ENCODE measurements at regions not wholly inside any gene's neighbourhood (a gene's known extent, or its start where the extent isn't known, plus 50 kb on each side); places are given as distances from the start of the nearest gene placed in this dataset.

DNA sequence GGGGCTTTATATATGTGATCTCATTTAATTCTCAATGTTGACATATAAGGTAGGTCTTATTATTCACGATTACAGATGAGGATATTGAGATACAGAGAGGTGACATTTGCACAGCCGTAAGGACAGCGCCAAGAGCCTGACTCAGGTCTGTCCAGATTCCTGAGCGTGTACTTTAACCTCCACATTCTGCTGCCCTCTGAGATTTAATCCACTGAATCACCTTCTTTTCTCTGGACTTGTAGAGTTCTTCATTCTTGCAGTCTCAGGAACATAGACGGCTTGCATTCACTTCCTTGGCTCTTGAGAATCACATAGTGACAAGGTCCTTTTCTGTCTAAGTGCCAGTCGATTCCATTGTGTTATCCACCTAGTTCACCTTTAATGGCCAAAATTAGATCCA lies 141.0 kb upstream of the ARHGAP5 start:
- H3K36me3 Mint-ChIP-seq, result peaks cover 5% of the 10 kb centered on the region

GRCh38 chr14:31937730-31938346 lies 139.3 kb upstream of the ARHGAP5 start:
- DNase-seq (ENCODE audit: low spot score in 2 of 2) (peak; percentile 26 to 77), ATAC-seq (peak; percentile 100)
- Mint-ChIP-seq H3K9me3 (no peaks in the 10 kb centered on the region), H3K36me3 (peaks cover 5% of the 10 kb centered on the region), H3K4me3 (no peak overlapping the region), H3K27ac (peak overlapping the region; percentile 24), H3K4me1 (peaks cover 7% of the 10 kb centered on the region)

More for the DNA sequence above, 141.0 kb upstream of the ARHGAP5 start:
- no peak for DNase-seq (ENCODE audit: low spot score in 2 of 2)
- Mint-ChIP-seq H3K4me1 (peaks cover 7% of the 10 kb centered on the region), H3K27ac (no peak overlapping the region), H3K9me3 (no peaks in the 10 kb centered on the region), H3K4me3 (no peak overlapping the region)
- ATAC-seq, result no peak

DNA sequence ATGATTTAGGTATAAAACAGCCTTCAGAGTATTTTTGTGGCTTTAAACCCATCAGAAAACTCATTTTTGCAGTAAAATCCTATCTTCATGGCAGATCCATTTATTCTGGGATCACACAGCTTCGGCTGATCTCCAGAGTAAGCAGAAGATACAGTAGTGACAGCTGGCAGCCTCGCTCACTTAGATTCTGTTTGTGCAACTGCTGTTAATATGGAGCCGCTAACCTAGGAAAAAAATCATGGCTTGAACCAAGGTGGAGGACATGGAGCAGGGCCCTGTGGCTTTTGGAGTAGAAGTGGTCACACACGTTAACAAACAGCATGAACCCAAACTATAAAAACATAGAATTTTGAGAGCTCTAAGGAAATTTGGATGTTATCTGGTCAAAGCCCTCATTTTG lies 137.2 kb upstream of the ARHGAP5 start:
- no peak overlapping the region for H3K4me3 Mint-ChIP-seq
- DNase-seq (ENCODE audit: low spot score in 2 of 2) (no peak), ATAC-seq (no peak)
- peaks cover 16% of the 10 kb centered on the region for H3K4me1 Mint-ChIP-seq
- no peaks in the 10 kb centered on the region for H3K9me3 Mint-ChIP-seq
- peaks cover 5% of the 10 kb centered on the region for H3K36me3 Mint-ChIP-seq
- no peak overlapping the region for H3K27ac Mint-ChIP-seq

DNA sequence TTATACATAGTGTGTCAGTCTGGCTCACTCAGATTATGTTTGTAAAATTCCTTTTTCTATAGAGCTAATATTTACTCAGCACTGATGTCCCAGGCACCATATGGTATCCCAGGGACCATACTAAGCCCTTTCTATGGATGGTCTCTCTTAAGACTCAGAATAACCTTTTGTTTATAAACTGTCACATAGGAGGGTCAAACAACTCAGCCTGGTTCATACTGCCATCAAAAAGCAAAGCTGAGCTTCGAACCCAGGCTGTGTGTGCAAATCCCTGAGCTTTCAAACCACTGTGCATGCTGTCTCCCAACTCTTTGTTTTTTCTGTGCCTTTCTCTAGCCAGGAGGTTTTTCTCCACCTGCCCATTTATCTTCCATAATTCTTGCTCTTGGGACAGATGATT lies 135.6 kb upstream of the ARHGAP5 start:
- Mint-ChIP-seq H3K4me1 (peaks cover 18% of the 10 kb centered on the region), H3K27ac (no peak overlapping the region), H3K9me3 (no peaks in the 10 kb centered on the region), H3K36me3 (peaks cover 5% of the 10 kb centered on the region), H3K4me3 (no peak overlapping the region)
- DNase-seq (ENCODE audit: low spot score in 2 of 2), result no peak
- no peak for ATAC-seq

GRCh38 chr14:31942166-31942841 lies 134.8 kb upstream of the ARHGAP5 start:
- ATAC-seq, result no peak
- peaks cover 5% of the 10 kb centered on the region for H3K36me3 Mint-ChIP-seq
- H3K4me1 Mint-ChIP-seq, result peaks cover 18% of the 10 kb centered on the region
- no peak overlapping the region for H3K27ac Mint-ChIP-seq
- no peak for DNase-seq (ENCODE audit: low spot score in 2 of 2)
- H3K9me3 Mint-ChIP-seq, result no peaks in the 10 kb centered on the region
- H3K4me3 Mint-ChIP-seq, result no peak overlapping the region

DNA sequence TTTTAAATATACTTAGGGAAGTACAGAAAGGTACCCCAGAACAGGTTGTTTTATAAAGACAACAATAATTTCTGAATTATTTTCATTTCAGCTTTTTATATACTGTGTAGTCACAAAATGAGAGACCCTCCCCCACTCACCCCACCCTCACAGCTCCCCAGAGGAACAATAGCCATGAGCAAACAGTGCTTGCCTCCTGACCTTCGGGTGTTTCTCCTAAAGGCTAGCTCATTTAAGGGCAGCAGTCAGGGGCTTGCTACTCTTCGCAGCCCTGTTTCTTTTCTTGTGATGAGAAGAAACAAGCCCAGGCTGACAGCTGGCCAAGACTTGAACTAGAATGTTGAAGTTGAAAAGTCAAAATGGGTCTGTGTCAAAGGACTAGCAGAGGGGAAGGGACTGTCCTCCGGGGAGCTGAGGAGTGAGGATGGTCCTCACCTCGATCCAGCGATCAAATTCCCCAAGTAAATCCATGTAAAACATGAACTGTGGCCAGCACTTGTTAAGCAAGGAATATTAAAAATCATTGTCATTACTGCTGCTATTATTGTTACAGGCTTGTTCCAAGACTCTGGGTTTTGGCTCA lies 133.8 kb upstream of the ARHGAP5 start:
- no peak for DNase-seq (ENCODE audit: low spot score in 2 of 2)
- no peaks in the 10 kb centered on the region for H3K36me3 Mint-ChIP-seq
- no peaks in the 10 kb centered on the region for H3K9me3 Mint-ChIP-seq
- no peak overlapping the region for H3K27ac Mint-ChIP-seq
- H3K4me1 Mint-ChIP-seq, result peaks cover 10% of the 10 kb centered on the region
- H3K4me3 Mint-ChIP-seq, result no peak overlapping the region
- no peak for ATAC-seq

- no peak for DNase-seq (ENCODE audit: low spot score in 2 of 2)
- H3K27ac Mint-ChIP-seq, result no peak overlapping the region
- H3K9me3 Mint-ChIP-seq, result no peaks in the 10 kb centered on the region
- ATAC-seq, result no peak
- no peaks in the 10 kb centered on the region for H3K36me3 Mint-ChIP-seq
- H3K4me1 Mint-ChIP-seq, result peaks cover 10% of the 10 kb centered on the region
- no peak overlapping the region for H3K4me3 Mint-ChIP-seq
These were observed 133.2 kb upstream of the ARHGAP5 start for GRCh38 chr14:31943861-31944255.

GRCh38 chr14:31944256-31945073 lies 132.6 kb upstream of the ARHGAP5 start:
- no peaks in the 10 kb centered on the region for H3K9me3 Mint-ChIP-seq
- no peak overlapping the region for H3K27ac Mint-ChIP-seq
- DNase-seq (ENCODE audit: low spot score in 2 of 2) (no peak), ATAC-seq (peak; percentile 5)
- H3K36me3 Mint-ChIP-seq, result no peaks in the 10 kb centered on the region
- H3K4me1 Mint-ChIP-seq, result peaks cover 10% of the 10 kb centered on the region
- H3K4me3 Mint-ChIP-seq, result no peak overlapping the region

DNA sequence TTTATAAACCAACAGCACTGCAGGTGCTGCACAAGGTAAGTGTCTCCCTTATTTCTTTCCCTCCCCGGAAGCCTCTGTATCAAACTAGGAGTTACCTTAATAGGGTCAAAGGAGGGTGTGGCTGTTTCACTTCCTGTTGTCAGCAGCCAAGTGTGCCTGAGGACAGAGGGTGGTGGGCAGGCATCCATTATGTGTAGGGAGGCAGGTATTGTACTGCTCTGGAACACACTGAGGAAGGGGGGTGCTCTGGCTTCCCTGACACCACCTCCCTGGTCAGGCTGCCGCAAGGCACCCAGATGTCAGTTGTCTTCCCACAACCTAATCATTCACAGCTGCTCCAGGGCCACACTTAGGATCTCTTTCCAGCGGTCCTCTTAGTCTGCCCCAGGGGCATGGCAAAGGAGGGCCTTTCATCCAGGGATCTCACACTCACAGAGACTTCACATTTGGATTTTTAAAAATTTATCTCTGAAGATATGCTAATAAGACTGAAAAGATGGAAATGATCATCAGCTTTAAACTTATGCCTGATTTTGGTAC lies 132.0 kb upstream of the ARHGAP5 start:
- no peaks in the 10 kb centered on the region for H3K9me3 Mint-ChIP-seq

GRCh38 chr14:31945701-31946100 lies 131.4 kb upstream of the ARHGAP5 start:
- no peak for ATAC-seq
- Mint-ChIP-seq H3K4me3 (no peak overlapping the region), H3K4me1 (peaks cover 10% of the 10 kb centered on the region), H3K9me3 (no peaks in the 10 kb centered on the region), H3K36me3 (no peaks in the 10 kb centered on the region), H3K27ac (no peak overlapping the region)
- DNase-seq (ENCODE audit: low spot score in 2 of 2), result no peak

More for the DNA sequence above, 132.0 kb upstream of the ARHGAP5 start:
- DNase-seq (ENCODE audit: low spot score in 2 of 2) (no peak), ATAC-seq (peak; percentile 44)
- H3K27ac Mint-ChIP-seq, result no peak overlapping the region
- no peaks in the 10 kb centered on the region for H3K36me3 Mint-ChIP-seq
- no peak overlapping the region for H3K4me3 Mint-ChIP-seq
- peaks cover 10% of the 10 kb centered on the region for H3K4me1 Mint-ChIP-seq

DNA sequence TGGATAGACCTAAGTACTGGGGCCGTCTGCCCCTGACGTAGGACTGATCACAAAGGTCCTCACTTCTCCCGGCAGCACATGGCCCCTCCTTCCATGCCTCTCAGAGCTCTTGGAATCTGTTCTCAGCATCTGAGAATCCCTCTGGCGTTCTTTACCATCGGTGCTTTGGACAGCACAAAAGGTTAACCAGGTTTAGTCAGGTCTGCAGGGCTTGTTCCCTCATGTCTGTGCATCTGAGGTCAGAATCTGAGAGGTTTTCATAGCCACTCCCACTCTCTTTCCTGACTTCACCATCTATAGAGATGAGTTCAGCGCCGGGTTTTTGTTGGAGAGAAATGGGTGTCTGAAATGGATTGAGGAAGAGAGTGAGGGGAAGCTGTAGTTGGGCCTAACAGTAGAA lies 130.0 kb upstream of the ARHGAP5 start:
- Mint-ChIP-seq H3K4me3 (no peak overlapping the region), H3K36me3 (no peaks in the 10 kb centered on the region), H3K9me3 (no peaks in the 10 kb centered on the region), H3K4me1 (peaks cover 10% of the 10 kb centered on the region), H3K27ac (no peak overlapping the region)
- ATAC-seq, result no peak
- no peak for DNase-seq (ENCODE audit: low spot score in 2 of 2)

- ATAC-seq, result peak; percentile 15
- Mint-ChIP-seq H3K27ac (no peak overlapping the region), H3K4me1 (peaks cover 10% of the 10 kb centered on the region), H3K4me3 (no peak overlapping the region), H3K36me3 (no peaks in the 10 kb centered on the region), H3K9me3 (no peaks in the 10 kb centered on the region)
- DNase-seq (ENCODE audit: low spot score in 2 of 2), result no peak
These were observed 129.2 kb upstream of the ARHGAP5 start for GRCh38 chr14:31947680-31948595.

DNA sequence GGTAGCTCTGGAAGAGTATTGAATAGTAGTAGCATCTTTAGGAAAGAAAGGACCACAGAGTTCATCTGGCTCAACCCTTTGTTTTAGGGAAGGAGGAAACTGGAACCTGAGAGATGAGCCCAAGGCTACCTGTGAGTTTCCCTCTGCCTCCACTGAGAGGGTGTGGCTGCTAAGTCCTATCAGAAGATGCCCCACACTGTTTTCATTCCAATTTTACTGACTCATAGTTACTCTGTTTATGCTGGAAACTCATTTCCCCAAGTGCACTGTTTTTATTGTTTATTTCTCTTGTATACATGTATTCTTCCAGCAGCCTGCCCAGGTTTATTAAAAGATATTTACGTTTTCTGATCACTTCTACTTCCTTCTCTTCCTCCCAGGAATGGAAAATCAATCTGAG lies 127.4 kb upstream of the ARHGAP5 start:
- no peaks in the 10 kb centered on the region for H3K9me3 Mint-ChIP-seq
- no peak overlapping the region for H3K27ac Mint-ChIP-seq
- no peak overlapping the region for H3K4me3 Mint-ChIP-seq
- H3K4me1 Mint-ChIP-seq, result peaks cover 4% of the 10 kb centered on the region
- DNase-seq (ENCODE audit: low spot score in 2 of 2) (no peak), ATAC-seq (no peak)
- no peaks in the 10 kb centered on the region for H3K36me3 Mint-ChIP-seq

DNA sequence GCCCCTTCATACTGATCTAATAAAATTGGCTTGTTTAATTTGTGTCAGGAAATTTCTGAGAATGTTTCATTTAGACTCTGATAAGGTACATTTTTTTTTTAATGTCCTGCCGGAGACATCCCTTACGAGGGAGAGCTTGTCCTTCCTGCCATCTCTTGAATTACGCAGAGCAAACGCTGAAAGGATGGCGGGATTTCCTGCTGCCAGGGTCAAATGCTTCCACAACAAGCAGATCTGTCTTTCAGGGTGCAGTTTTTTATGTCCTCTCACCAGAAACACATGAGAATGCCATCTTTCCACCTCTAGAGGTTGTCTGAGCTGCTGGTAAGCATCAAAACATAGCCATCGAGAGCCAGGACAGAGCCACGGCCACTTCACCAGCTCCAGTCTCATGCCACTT lies 126.8 kb upstream of the ARHGAP5 start:
- no peak overlapping the region for H3K4me3 Mint-ChIP-seq
- no peak overlapping the region for H3K27ac Mint-ChIP-seq
- no peaks in the 10 kb centered on the region for H3K36me3 Mint-ChIP-seq
- H3K4me1 Mint-ChIP-seq, result no peaks in the 10 kb centered on the region
- DNase-seq (ENCODE audit: low spot score in 2 of 2) (no peak), ATAC-seq (no peak)
- H3K9me3 Mint-ChIP-seq, result no peaks in the 10 kb centered on the region
